GM18517 (cell line): ENCODE measurements at regions not wholly inside any gene's neighbourhood (a gene's known extent, or its start where the extent isn't known, plus 50 kb on each side); places are given as distances from the start of the nearest gene placed in this dataset.
"Not testable (repeated sequence)": the region's sequence is repeated elsewhere in the genome, so short reads cannot be mapped to it uniquely, and the experiment has no call there.

Source experiments
- ATAC-seq: cut with Tn5 transposase; IDR thresholded peaks from one replicate; pipeline ENCODE4 v1.9.1; 2021; ENCODE audit warnings: mild to moderate bottlenecking, moderate library complexity; ENCODE audit not compliant: unreplicated experiment

- no peak for ATAC-seq
Measured at GRCh38 chr1:78715181-78715661, 65.6 kb downstream of the IFI44 start.

GRCh38 chr1:78716186-78716585 is 66.6 kb downstream of the IFI44 start:
- ATAC-seq = no peak

GRCh38 chr1:78718566-78718965 is 68.9 kb downstream of the IFI44 start:
- ATAC-seq = no peak

GRCh38 chr1:78721136-78721535 is 71.5 kb downstream of the IFI44 start:
- ATAC-seq = no peak

- ATAC-seq = no peak
Measured at GRCh38 chr1:78722105-78722504, 72.5 kb downstream of the IFI44 start.

GRCh38 chr1:78722521-78722920 is 72.9 kb downstream of the IFI44 start:
- no peak for ATAC-seq

- no peak for ATAC-seq
Measured at GRCh38 chr1:78722947-78723346, 73.3 kb downstream of the IFI44 start.

GRCh38 chr1:78726686-78727085 is 77.1 kb downstream of the IFI44 start:
- no peak for ATAC-seq

GRCh38 chr1:78728359-78728758 is 78.7 kb downstream of the IFI44 start:
- ATAC-seq = no peak

- ATAC-seq = no peak
Measured at GRCh38 chr1:78730054-78730453, 80.4 kb downstream of the IFI44 start.

GRCh38 chr1:78731674-78732073 is 82.0 kb downstream of the IFI44 start:
- ATAC-seq = no peak

- no peak for ATAC-seq
Measured at GRCh38 chr1:78737241-78737640, 87.6 kb downstream of the IFI44 start.

GRCh38 chr1:78743626-78744025 is 94.0 kb downstream of the IFI44 start:
- ATAC-seq = no peak

GRCh38 chr1:78745111-78745510 is 95.5 kb downstream of the IFI44 start:
- ATAC-seq = no peak

- not testable (repeated sequence) for ATAC-seq
Measured at GRCh38 chr1:78753679-78754078, 104.0 kb downstream of the IFI44 start.

- ATAC-seq = no peak
Measured at GRCh38 chr1:78755986-78756385, 106.4 kb downstream of the IFI44 start.

GRCh38 chr1:78758506-78758905 is 108.9 kb downstream of the IFI44 start:
- ATAC-seq = no peak

- no peak for ATAC-seq
Measured at GRCh38 chr1:78759881-78760280, 110.2 kb downstream of the IFI44 start.

GRCh38 chr1:78760858-78761257 is 111.2 kb downstream of the IFI44 start:
- ATAC-seq = no peak

- no peak for ATAC-seq
Measured at GRCh38 chr1:78762113-78762512, 112.5 kb downstream of the IFI44 start.

- no peak for ATAC-seq
Measured at GRCh38 chr1:78765489-78765888, 115.9 kb downstream of the IFI44 start.

GRCh38 chr1:78779831-78780230 is 130.2 kb downstream of the IFI44 start:
- no peak for ATAC-seq

- no peak for ATAC-seq
Measured at GRCh38 chr1:78787544-78787943, 137.9 kb downstream of the IFI44 start.

- ATAC-seq = no peak
Measured at GRCh38 chr1:78790174-78790573, 140.5 kb downstream of the IFI44 start.
